GM12878 (cell line): ENCODE measurements at regions not wholly inside any gene's neighbourhood (a gene's known extent, or its start where the extent isn't known, plus 50 kb on each side); places are given as distances from the start of the nearest gene placed in this dataset.
"Not testable (repeated sequence)": the region's sequence is repeated elsewhere in the genome, so short reads cannot be mapped to it uniquely, and the experiment has no call there.

Source experiments
- ATAC-seq: fragments of 200-7000 bp; cut with Tn5 transposase; 3 replicates; pipeline ENCODE4 v1.9.1; 2020; ENCODE audit warnings: mild to moderate bottlenecking, moderate library complexity
- BruUV-seq: library from RNA; stranded (reverse); fragments of 400-500 nt; replicated peaks from 2 replicates; lab custom pipeline; 2021; lab: Mats Ljungman, UMichigan
- CTCF ChIA-PET: fragments of 300-600 bp; sonication (Branson Sonifier 250); formaldehyde crosslinking; extraction: SDS; loops from one replicate; lab custom pipeline; 2021; ENCODE audit warnings: inconsistent platforms; lab: Yijun Ruan, JAX
- POLR2A ChIA-PET: fragments of 350-600 bp; formaldehyde crosslinking; extraction: SDS; loops from one replicate; lab custom pipeline; 2021; ENCODE audit warnings: inconsistent platforms; lab: Charles Lee
- RAD21 ChIA-PET: fragments of 300-600 bp; sonication (Branson Sonifier 250); formaldehyde crosslinking; loops from one replicate; lab custom pipeline; 2023; ENCODE audit warnings: antibody characterized with exemption; ENCODE audit not compliant: unreplicated experiment; lab: Charles Lee
- SMC1A ChIA-PET: fragments of 300-600 bp; sonication (Branson Sonifier 250); formaldehyde crosslinking; loops from one replicate; lab custom pipeline; 2023; ENCODE audit not compliant: unreplicated experiment, uncharacterized antibody; lab: Charles Lee
- DNase-seq: peaks from one replicate; pipeline ENCODE4 v3.0.0-alpha.2; 2011; ENCODE audit warnings: low read depth, low spot score
- FAIRE-seq: peaks from 3 replicates; lab custom pipeline; 2011; peaks lifted over from hg19 to GRCh38; lab: Jason Lieb, UNC
- H2AFZ ChIP-seq: 2 replicates; pipeline ENCODE4 v1.6.0; 2011; ENCODE audit warnings: low read depth, low read length, control low read depth; ENCODE audit not compliant: control insufficient read depth
- H3K27ac ChIP-seq: 2 replicates; pipeline ENCODE4 v1.5.1; 2011; ENCODE audit warnings: control low read depth; ENCODE audit not compliant: control insufficient read depth, insufficient read depth
- H3K27me3 ChIP-seq, 2 experiments: replicated peaks in 1 of 2; 2 replicates each; pipeline versions ENCODE4 v1.6.0 to v1.6.1; 2011; ENCODE audit warnings: low read length in 1 of 2; ENCODE audit not compliant: control insufficient read depth in 2 of 2, insufficient read depth in 2 of 2
- H3K36me3 ChIP-seq, 2 experiments: 2 replicates each; pipeline ENCODE4 v1.5.1; 2011; ENCODE audit warnings: low read length in 1 of 2; ENCODE audit not compliant: control insufficient read depth in 2 of 2, insufficient read depth in 2 of 2
- H3K4me1 ChIP-seq: 2 replicates; pipeline ENCODE4 v1.6.1; 2011; ENCODE audit warnings: mild to moderate bottlenecking, low read length, moderate library complexity, mixed read lengths; ENCODE audit not compliant: control insufficient read depth, insufficient read depth
- H3K4me2 ChIP-seq: 2 replicates; pipeline ENCODE4 v1.6.0; 2011; ENCODE audit warnings: control low read depth; ENCODE audit not compliant: control insufficient read depth, insufficient read depth
- H3K4me3 ChIP-seq: fragments of 200-600 bp; sonication (generic); 2 replicates; pipeline ENCODE4 v1.5.1; 2016
- H3K79me2 ChIP-seq: 2 replicates; pipeline ENCODE4 v1.6.0; 2011; ENCODE audit warnings: low read length; ENCODE audit not compliant: control insufficient read depth, insufficient read depth
- H3K9ac ChIP-seq: 2 replicates; pipeline ENCODE4 v1.8.0; 2011; ENCODE audit warnings: low read length, control low read depth, mixed read lengths; ENCODE audit not compliant: control insufficient read depth, insufficient read depth
- H3K9me3 ChIP-seq: replicated peaks from 3 replicates; pipeline ENCODE4 v1.5.1; 2011; ENCODE audit warnings: mild to moderate bottlenecking, low read length; ENCODE audit not compliant: control insufficient read depth, insufficient read depth
- H4K20me1 ChIP-seq: 2 replicates; pipeline ENCODE4 v1.6.0; 2011; ENCODE audit not compliant: control insufficient read depth, insufficient read depth
- POLR2A ChIP-seq: IDR thresholded peaks from 2 replicates; pipeline ENCODE4 v1.6.1; 2011; ENCODE audit warnings: low read depth, mild to moderate bottlenecking, low read length
- SMAD1 ChIP-seq: fragments of 450-650 bp; IDR thresholded peaks from 2 replicates; pipeline ENCODE4 v1.6.1; 2018; ENCODE audit warnings: mild to moderate bottlenecking, low read depth; ENCODE audit not compliant: partially characterized antibody
- SMARCA5 ChIP-seq: fragments of 450-650 bp; IDR thresholded peaks from 2 replicates; pipeline ENCODE4 v1.6.1; 2017; ENCODE audit warnings: mild to moderate bottlenecking
- SPI1 ChIP-seq: IDR thresholded peaks from 2 replicates; pipeline ENCODE4 v1.6.1; 2011; ENCODE audit warnings: low read depth, mild to moderate bottlenecking, low read length, moderate library complexity, borderline replicate concordance; ENCODE audit not compliant: insufficient read depth
- WRNIP1 ChIP-seq: IDR thresholded peaks from 2 replicates; pipeline ENCODE4 v1.6.1; 2011; ENCODE audit warnings: low read depth, low read length, improper control_type of control experiment, borderline replicate concordance
- ZBED1 ChIP-seq: IDR thresholded peaks from 2 replicates; pipeline ENCODE4 v1.6.1; 2016; ENCODE audit warnings: borderline replicate concordance
- WGBS: methylation state at CpG from one replicate; pipeline ENCODE4 v1.1.6; 2016; ENCODE audit warnings: low lambda C conversion rate; ENCODE audit not compliant: insufficient replicate concordance, insufficient coverage; ENCODE audit errors: missing lambda C conversion rate; 5-methylcytosine and 5-hydroxymethylcytosine counted together
- in situ Hi-C: fragments of 300-500 bp; cut with MboI; formaldehyde crosslinking; loops from 9 replicates; pipeline ENCODE4 v1.14.3; 2018; ENCODE audit warnings: mixed read lengths
- intact Hi-C: fragments of 100-400 bp; cut with micrococcal nuclease; formaldehyde crosslinking; loops from one replicate; pipeline ENCODE4 v1.14.2; 2022; ENCODE audit not compliant: unreplicated experiment
- TF ChIP-seq, protein P1 (sequence below): IDR thresholded peaks from 2 replicates; pipeline ENCODE4 v1.6.1; 2011; ENCODE audit warnings: borderline replicate concordance, low read depth, mild to moderate bottlenecking, moderate library complexity, mixed read lengths, low read length; ENCODE audit not compliant: insufficient read depth; ENCODE audit errors: extremely low read length

DNA sequence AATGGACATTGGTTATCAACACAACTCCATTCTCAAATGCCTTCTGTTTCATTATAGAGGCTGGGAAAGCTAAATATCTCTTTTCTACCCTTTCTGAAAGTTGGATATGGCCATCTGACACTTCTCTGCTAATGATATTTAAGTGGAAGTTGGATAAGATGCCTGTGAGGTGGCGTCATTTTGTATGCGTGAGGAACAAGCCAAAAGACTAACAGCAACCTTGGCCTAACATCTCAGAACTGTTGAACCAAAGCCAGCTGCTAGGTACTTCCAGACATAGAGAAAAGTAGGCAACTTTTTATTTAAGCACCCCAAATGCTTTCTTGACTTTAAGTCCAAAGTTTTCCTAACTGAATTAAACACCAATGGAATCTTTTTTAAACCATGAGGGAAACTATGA, 708.4 kb downstream of the CD109 start:
- Histone ChIP-seq H3K79me2 (no peaks in the 10 kb centered on the region), H3K27ac (no peak overlapping the region), H3K36me3 (no peaks in the 10 kb centered on the region), H3K4me3 (no peak overlapping the region), H3K9me3 (no peaks in the 10 kb centered on the region), H3K9ac (no peak overlapping the region), H2AFZ (no peak overlapping the region), H4K20me1 (no peaks in the 10 kb centered on the region)
- ChIA-PET CTCF (interaction anchor here (0.9 to 1.4 kb wide), 3 partner anchors 9 to 799 kb away, joined by 4 to 5 read pairs (median 4); no protein-coding TSS in a partner anchor), RAD21 (interaction anchor here (1.3 kb wide), 1 partner anchor 799 kb away, joined by 3 read pairs; no protein-coding TSS in a partner anchor), POLR2A (no interaction called here), SMC1A (interaction anchor here (0.7 kb wide), 1 partner anchor 10 kb away, joined by 3 read pairs; no protein-coding TSS in a partner anchor)
- intact Hi-C loops (loop anchor here (10.0 kb wide), 1 partner anchor 660 kb away; no protein-coding TSS in a partner anchor), in situ Hi-C loops (no loop called here)
- FAIRE-seq (no peak), ATAC-seq (no peak), DNase-seq (no peak)
- 17% methylated on average over 2 of the region's 2 CpGs for WGBS
- TF ChIP-seq SPI1, result no peak
- no peak for TF ChIP-seq SMARCA5
- TF ChIP-seq POLR2A, result no peak
- TF ChIP-seq, protein P1, sequence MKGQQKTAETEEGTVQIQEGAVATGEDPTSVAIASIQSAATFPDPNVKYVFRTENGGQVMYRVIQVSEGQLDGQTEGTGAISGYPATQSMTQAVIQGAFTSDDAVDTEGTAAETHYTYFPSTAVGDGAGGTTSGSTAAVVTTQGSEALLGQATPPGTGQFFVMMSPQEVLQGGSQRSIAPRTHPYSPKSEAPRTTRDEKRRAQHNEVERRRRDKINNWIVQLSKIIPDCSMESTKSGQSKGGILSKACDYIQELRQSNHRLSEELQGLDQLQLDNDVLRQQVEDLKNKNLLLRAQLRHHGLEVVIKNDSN, result no peak
- TF ChIP-seq, all 136 proteins: peak for 0
- Histone ChIP-seq H3K4me1 (no peaks in the 10 kb centered on the region), H3K27me3 (no peaks in the 10 kb centered on the region), H3K4me2 (no peak overlapping the region)
- BruUV-seq, result no TSS peak

DNA sequence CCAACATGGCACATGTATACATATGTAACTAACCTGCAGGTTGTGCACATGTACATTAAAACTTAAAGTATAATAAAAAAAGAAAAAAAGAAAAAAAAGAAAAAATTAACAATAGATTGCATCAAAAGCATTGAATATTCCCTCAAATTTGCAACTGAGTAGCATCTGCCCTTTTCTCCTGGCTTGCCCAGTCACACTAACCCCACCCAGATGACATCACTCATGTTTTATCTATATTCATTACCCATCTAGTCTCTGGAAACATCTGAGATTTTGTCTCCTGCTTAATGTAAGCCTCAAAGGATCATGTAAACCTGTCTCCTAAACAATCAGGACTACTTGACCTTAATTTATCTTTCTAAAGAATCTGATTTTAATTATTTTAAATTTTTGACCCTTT, 706.8 kb downstream of the CD109 start:
- intact Hi-C loops, result loop anchor here (10.0 kb wide), 1 partner anchor 658 kb away; no protein-coding TSS in a partner anchor
- ChIA-PET POLR2A (no interaction called here), SMC1A (no interaction called here), RAD21 (no interaction called here), CTCF (interaction anchor here (0.6 kb wide), 1 partner anchor 806 kb away, joined by 3 read pairs; no protein-coding TSS in a partner anchor)
- Histone ChIP-seq H4K20me1 (no peaks in the 10 kb centered on the region), H3K79me2 (no peaks in the 10 kb centered on the region), H3K27ac (no peak overlapping the region), H3K27me3 (no peaks in the 10 kb centered on the region), H3K9ac (no peak overlapping the region), H3K4me3 (no peak overlapping the region), H3K4me1 (no peaks in the 10 kb centered on the region), H2AFZ (no peak overlapping the region), H3K36me3 (no peaks in the 10 kb centered on the region), H3K9me3 (no peaks in the 10 kb centered on the region), H3K4me2 (no peak overlapping the region)
- no peak for FAIRE-seq
- in situ Hi-C loops, result no loop called here
- ATAC-seq, result no peak
- DNase-seq, result no peak
- TF ChIP-seq SMAD1 (no peak), ZBED1 (no peak), WRNIP1 (no peak)
- no TSS peak for BruUV-seq

DNA sequence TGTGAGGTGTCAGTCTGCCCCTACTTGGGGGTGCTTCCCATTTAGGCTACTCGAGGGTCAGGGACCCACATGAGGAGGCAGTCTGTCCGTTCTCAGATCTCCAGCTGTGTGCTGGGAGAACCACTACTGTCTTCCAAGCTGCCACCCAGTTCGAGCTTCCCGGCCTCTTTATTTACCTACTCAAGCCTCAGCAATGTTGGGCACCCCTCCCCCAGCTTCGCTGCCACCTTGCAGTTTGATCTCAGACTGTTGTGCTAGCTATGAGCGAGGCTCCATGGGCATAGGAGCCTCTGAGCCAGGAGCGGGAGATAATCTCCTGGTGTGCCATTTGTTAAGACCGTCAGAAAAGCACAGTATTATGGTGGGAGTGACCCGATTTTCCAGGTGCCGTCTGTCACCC, 682.4 kb downstream of the CD109 start:
- BruUV-seq, H3K36me3 ChIP-seq, DNase-seq, H3K27me3 ChIP-seq, H2AFZ ChIP-seq, in situ Hi-C loops, FAIRE-seq, H3K4me1 ChIP-seq, POLR2A ChIA-PET, RAD21 ChIA-PET, H3K9ac ChIP-seq, H3K4me3 ChIP-seq, CTCF ChIA-PET, H3K79me2 ChIP-seq, intact Hi-C loops, H4K20me1 ChIP-seq, H3K27ac ChIP-seq, ATAC-seq, H3K4me2 ChIP-seq, H3K9me3 ChIP-seq: not testable (repeated sequence)
- SMC1A ChIA-PET, result interaction anchor here (0.5 to 1.2 kb wide), 2 partner anchors 8 to 1118 kb away, joined by 3 to 4 read pairs; no protein-coding TSS in a partner anchor
- 26% methylated on average over 10 of the region's 10 CpGs for WGBS
